PFSK-1 (cell line): ENCODE measurements at regions not wholly inside any gene's neighbourhood (a gene's known extent, or its start where the extent isn't known, plus 50 kb on each side); places are given as distances from the start of the nearest gene placed in this dataset.

Experiments used
- FOXP2 ChIP-seq: optimal IDR thresholded peaks from 2 replicates; pipeline ENCODE3; 2011; ENCODE audit warnings: borderline replicate concordance, control low read depth, inconsistent platforms; ENCODE audit not compliant: insufficient read depth; ENCODE audit errors: extremely low read length, extremely low read depth
- POLR2AphosphoS5 ChIP-seq: IDR thresholded peaks from 2 replicates; pipeline ENCODE4 v1.6.1; 2012; ENCODE audit warnings: low read depth, mild to moderate bottlenecking, control low read depth, low read length, moderate library complexity
- REST ChIP-seq, 2 experiments: IDR thresholded peaks; 2 replicates each; pipeline versions ENCODE4 v1.6.1 to v1.8.0; 2011 to 2012; ENCODE audit warnings: low read depth in 2 of 2, low read length in 2 of 2, control low read depth in 1 of 2, inconsistent platforms in 1 of 2, mild to moderate bottlenecking in 1 of 2, moderate library complexity in 1 of 2; ENCODE audit not compliant: insufficient read depth in 1 of 2
- SIN3A ChIP-seq: IDR thresholded peaks from 2 replicates; pipeline ENCODE4 v1.6.1; 2012; ENCODE audit warnings: mild to moderate bottlenecking, low read length, moderate library complexity, borderline replicate concordance; ENCODE audit not compliant: insufficient read depth
- TAF1 ChIP-seq: IDR thresholded peaks from 2 replicates; pipeline ENCODE4 v1.6.1; 2012; ENCODE audit warnings: low read length, control low read depth, borderline replicate concordance; ENCODE audit not compliant: insufficient read depth

GRCh38 chr12:11598900-11599299 is 50.6 kb upstream of the ETV6 start:
- TF ChIP-seq POLR2AphosphoS5 (no peak), TAF1 (no peak), SIN3A (no peak), REST (IDR thresholded peaks at IDR 0.05; ENCODE audit: insufficient read depth in 1 of 2, low read depth in 2 of 2, low read length in 2 of 2) (no peak), FOXP2 (no peak)
